ENCODE measurements at regions not wholly inside any gene's neighbourhood (a gene's known extent, or its start where the extent isn't known, plus 50 kb on each side); places are given as distances from the start of the nearest gene placed in this dataset.
"Not testable (repeated sequence)": the region's sequence is repeated elsewhere in the genome, so short reads cannot be mapped to it uniquely, and the experiment has no call there.

DNA sequence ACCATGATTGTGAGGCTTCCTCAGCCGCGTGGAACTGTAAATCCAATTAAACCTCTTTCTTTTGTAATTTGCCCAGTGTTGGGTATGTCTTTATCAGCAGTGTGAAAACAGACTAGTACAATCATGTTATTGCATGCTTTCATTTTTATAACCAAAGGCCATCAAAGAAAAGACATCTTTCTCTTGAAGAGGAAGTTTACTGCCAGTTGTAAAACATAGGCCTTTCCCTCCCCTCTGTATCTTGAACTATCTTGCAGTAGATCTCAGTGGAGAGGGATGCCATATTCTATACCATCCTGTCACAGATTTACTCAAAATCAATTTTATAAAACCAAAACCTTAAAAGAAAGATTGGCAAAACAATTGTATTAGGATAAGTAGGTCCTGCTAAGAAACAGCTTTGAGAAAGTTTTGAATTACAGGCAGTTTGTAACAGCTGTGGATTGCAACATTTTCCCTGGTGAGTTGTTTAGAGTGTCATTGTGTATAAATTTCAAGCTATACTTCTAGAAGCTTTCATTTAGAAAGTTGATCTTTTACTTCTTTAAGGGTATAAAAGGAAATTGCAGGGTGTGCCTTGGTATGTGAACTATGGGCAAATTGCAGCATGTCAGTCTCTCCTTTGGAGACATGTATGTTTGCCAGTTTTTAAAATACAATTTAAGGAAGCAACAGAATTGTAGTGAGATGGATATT, 128.0 kb downstream of the ATP23 start:
- no peak for DNase-seq

GRCh38 chr12:58071994-58072393, 130.6 kb downstream of the ATP23 start:
- DNase-seq, result no peak

- no peak for DNase-seq
Measured at GRCh38 chr12:58074259-58074658, 132.9 kb downstream of the ATP23 start.

GRCh38 chr12:58079806-58080205, 138.4 kb downstream of the ATP23 start:
- DNase-seq, result no peak

DNA sequence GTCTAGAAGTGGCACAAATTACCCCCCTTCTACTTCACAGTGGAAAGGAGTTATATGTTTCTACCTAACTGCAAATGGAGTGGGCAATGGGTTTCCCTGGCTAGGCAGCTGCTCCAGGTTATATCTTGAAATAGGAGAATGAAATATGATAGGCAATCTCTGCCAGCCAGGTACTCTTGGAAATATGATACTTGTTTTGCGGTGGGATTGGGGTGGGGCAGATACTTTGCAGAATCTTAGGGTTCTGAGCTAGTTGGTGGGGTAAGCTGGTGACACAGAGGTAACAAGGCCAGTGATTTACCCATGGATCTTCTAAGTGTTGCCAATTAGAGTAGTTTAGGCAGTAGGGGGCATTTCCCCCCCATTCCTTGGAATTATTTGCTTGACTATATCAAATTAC, 140.1 kb downstream of the ATP23 start:
- DNase-seq, result no peak

GRCh38 chr12:58082996-58083395, 141.6 kb downstream of the ATP23 start:
- DNase-seq, result no peak

DNA sequence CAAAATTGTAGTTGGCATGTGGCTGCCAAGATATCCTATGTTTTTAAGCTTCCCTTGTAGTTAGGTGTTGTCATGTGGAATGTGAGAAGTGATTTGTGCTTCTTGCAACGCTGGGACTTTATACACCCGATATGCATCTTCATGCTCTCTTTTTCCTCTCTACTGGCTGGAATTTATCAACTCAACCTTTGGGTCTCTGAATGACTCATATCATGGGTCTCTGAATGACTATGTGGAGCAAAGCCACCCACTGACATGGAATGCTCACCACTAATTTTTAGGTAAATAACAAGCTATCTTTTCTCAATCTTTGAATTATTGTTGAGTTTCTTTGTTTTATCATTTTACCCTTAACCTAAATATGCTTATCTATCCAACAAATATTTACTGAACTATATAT, 144.6 kb downstream of the ATP23 start:
- no peak for DNase-seq

DNA sequence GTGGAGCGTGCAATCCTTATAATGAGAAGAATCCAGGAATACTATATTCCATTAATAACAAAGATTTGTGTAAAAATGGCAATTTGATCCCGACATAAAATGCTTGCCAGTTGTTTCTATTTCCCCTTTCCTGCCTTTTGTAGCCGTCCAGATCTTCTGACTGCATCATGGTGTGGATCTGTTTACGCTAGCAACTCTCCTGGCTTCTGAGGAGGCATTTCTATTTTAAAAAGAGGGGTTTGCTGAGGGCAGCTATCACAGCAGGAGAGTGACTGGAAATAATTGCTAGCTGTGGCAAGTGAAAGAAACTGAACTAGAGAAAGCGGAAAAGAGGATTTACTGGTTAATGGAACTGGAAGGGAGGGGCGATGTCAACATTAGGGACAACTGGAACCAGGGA, 145.6 kb downstream of the ATP23 start:
- no peak for DNase-seq

- no peak for DNase-seq
Measured at GRCh38 chr12:58087423-58088127, 146.2 kb downstream of the ATP23 start.

- DNase-seq, result no peak
Measured at GRCh38 chr12:58089588-58089987, 148.2 kb downstream of the ATP23 start.

DNA sequence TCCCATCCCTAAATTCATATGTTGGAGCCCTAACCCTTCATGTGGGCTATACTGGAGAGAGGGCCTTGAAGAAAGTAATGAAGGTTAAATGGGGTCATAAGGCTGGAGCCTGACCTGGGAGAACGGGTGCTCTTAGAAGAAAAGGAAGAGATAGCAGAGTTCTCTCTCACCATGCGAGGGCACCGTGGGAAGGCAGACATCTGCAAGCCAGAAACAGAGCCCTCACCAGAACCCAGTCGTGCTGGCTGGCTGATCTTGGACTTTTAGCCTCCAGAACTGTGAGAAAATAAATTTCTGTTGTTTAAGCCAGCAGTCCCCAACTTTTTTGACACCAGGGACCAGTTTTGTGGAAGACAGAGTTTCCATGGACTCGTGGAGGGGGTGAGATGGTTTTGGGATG, 149.3 kb downstream of the ATP23 start:
- DNase-seq, result no peak

DNA sequence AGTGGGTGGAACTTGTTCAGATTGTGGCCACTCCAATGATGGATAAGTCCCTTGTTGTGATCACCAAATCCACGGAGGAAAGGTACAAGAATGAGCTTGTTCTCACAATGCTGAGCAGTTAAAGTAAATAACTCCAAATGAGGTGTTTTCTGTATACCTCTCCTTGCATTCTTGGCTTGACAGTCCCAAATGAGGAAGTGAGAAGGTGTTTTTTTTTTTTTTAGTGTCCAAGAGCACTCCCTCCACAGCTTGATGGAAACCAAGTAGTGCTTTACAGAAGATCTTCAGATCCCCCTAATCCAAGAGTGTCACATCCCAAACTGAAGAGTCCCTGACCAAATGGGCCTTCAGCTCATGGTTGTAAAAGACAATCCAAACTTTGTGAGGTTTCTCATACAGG, 153.6 kb downstream of the ATP23 start:
- DNase-seq, result no peak

- DNase-seq, result no peak
Measured at GRCh38 chr12:58097741-58098140, 156.4 kb downstream of the ATP23 start.

DNA sequence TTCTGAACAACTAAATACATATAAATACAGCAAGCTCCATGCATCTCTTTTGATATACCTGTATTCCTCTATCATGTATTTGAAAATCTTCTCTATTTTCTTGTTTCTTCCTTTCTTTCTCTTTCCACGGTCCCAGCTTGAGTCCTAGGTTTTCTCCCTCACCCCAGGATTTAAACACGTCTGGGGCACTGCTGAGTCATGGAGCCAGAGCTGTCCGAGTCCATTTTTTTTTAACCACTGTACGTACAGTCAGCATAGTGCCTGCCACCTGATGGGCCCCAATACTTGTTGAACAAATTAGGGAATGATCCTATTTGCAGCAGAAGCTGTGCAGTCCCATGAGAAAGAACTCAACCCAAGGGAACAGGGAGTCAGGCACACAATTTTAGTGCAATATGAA, 158.1 kb downstream of the ATP23 start:
- no peak for DNase-seq

GRCh38 chr12:58104351-58104755, 163.0 kb downstream of the ATP23 start:
- no peak for DNase-seq

GRCh38 chr12:58105225-58106119, 164.1 kb downstream of the ATP23 start:
- DNase-seq, result no peak

- no peak for DNase-seq
Measured at GRCh38 chr12:58106195-58106594, 164.8 kb downstream of the ATP23 start.

DNA sequence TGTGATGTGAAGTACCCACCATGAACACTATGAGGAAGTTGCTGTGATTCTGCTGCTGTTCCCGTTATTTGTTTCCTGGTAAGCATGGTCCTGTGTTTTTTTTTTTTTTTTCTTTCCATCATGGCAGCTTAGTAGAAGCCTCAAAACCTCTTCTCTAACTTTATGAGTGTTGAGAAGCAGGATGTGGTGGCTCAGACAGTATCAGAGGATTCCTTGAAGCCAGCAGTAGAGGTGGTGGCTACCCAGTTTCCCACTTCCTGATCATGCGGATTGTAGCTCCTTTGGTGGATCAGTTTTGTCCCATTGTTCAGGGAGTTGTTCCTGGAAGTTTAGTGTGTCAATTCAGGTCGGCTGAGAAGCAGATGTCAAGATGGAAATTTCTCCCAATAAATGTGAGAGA, 175.8 kb downstream of the ATP23 start:
- DNase-seq, result no peak

- DNase-seq, result no peak
Measured at GRCh38 chr12:58117667-58118066, 176.3 kb downstream of the ATP23 start.

DNA sequence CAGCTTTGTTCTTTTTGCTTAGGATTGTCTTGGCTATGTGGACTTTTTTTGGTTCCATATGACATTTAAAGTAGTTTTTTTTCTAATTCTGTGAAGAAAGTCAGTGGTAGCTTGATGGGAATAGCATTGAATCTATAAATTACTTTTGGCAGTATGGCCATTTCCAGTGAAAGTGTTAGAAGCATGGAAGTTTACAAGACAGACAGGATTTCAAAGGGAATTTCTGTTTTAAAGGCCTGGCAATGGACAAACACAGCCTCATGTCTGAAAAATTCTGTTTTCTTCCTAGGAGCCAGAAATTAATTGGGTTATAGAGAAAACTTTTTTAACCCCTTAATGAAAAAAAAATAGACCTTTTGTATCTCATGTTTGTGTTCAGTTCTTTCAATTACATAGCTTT, 184.4 kb downstream of the ATP23 start:
- not testable (repeated sequence) for DNase-seq

DNA sequence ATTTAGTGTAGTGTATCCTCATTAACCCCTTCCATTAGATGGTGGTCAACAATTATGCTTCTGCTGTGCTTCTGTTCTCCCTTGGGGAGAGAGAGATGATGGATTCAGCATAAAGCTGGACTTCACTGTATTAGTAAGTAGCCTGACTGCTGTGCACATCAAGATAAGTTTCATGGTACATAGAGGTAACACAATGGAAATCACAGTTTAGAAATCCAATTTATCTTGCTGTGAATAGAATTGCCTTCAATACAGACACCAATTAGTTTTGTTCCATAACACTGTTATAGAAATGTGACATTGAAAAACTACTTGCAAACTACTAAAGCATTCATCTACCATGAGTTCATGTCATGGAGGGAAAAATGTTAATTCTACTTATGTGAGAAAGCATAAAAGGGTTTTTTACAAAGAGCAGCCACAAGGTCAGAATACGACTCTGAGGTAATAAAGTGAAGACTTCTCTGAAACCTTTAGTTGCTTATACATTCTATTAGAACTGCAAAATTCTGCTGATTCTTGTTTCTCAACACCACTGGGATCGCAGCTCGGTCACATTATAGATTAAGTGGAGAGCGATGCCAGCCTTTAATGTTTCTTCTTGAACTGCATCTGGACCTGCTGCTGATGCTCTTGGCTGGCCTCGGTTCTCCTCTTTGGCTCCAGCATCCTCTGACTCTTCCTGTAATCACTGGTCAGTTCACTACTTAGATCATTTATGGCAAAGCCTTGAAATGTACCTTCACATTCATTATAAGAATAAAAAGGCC, 190.8 kb downstream of the ATP23 start:
- DNase-seq, result no peak

GRCh38 chr12:58138424-58138823, 197.1 kb downstream of the ATP23 start:
- no peak for DNase-seq

DNA sequence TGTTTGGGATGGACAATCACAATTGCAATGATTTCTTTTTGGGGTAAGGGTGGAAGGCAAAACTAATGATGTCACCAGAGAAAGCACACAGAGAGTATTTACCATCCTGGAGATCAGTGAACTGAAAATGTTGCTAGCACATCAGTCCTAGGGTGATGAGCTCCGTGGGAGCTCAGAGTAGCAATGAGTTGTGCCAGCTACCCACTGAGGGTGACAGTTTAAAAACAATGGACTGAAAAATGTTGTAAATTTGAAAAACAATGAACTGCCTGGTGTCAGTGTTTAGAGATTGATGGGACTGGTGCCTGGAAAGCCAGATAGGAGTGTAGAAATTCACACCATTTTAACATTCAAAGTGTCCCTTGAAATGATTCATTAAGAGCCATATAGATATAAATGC, 198.5 kb downstream of the ATP23 start:
- no peak for DNase-seq

All from inflammatory macrophage treated with lipopolysaccharide for 4 hours (primary cell).